ENCODE measurements at regions not wholly inside any gene's neighbourhood (a gene's known extent, or its start where the extent isn't known, plus 50 kb on each side); places are given as distances from the start of the nearest gene placed in this dataset.

DNA sequence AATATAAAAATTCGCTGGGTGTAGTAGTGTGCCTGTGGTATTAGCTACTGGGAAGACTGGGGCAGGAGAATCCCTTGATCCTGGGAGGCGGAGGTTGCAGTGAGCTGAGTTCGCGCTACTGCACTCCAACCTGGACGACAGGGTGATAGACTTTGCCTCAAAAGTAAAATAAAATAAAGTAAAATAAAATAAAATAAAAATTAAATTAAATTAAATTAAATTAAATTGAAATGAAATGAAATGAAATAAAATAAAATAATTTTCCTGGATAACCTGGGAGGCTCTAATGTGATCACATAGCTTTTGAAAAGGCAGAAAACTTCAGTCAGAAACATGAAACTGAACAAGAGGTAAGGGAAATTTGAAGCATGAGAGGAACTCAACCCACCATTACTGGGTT lies 818.4 kb upstream of the ATXN7L3B start:
- TF ChIP-seq, protein P1, sequence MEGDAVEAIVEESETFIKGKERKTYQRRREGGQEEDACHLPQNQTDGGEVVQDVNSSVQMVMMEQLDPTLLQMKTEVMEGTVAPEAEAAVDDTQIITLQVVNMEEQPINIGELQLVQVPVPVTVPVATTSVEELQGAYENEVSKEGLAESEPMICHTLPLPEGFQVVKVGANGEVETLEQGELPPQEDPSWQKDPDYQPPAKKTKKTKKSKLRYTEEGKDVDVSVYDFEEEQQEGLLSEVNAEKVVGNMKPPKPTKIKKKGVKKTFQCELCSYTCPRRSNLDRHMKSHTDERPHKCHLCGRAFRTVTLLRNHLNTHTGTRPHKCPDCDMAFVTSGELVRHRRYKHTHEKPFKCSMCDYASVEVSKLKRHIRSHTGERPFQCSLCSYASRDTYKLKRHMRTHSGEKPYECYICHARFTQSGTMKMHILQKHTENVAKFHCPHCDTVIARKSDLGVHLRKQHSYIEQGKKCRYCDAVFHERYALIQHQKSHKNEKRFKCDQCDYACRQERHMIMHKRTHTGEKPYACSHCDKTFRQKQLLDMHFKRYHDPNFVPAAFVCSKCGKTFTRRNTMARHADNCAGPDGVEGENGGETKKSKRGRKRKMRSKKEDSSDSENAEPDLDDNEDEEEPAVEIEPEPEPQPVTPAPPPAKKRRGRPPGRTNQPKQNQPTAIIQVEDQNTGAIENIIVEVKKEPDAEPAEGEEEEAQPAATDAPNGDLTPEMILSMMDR (IDR thresholded peaks at IDR 0.05; ENCODE audit: low read depth, low read length) = no peak
- DNase-seq (ENCODE audit: extremely low read depth, low read depth) = no peak

DNA sequence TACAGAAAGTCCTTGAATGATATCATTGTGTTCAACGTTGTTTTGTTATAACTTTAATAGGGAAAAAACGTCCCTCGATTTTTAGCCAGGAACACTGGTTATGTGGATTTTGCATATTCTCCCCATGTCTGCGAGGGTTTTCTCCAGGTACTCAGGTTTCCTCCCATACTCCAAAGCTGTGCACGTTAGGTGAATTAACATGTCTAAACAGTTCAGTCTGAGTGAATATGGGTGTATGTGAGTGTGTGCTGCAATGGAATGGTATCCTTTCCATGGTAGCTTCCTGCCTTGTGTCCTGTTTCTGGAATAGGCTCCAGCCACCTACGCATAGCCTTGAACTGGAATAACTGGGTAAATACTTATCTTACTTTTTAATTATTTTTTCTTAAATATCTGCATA lies 810.8 kb upstream of the ATXN7L3B start:
- TF ChIP-seq, protein P1 (IDR thresholded peaks at IDR 0.05; ENCODE audit: low read depth, low read length) = no peak
- DNase-seq (ENCODE audit: extremely low read depth, low read depth) = no peak

- DNase-seq (ENCODE audit: extremely low read depth, low read depth) = no peak
These were observed 806.0 kb upstream of the ATXN7L3B start for GRCh38 chr12:73731658-73732057.

GRCh38 chr12:73769337-73769736 lies 768.3 kb upstream of the ATXN7L3B start:
- TF ChIP-seq, protein P1 (IDR thresholded peaks at IDR 0.05; ENCODE audit: low read depth, low read length) = no peak
- no peak for DNase-seq (ENCODE audit: extremely low read depth, low read depth)

More at GRCh38 chr12:73731658-73732057, 806.0 kb upstream of the ATXN7L3B start:
- TF ChIP-seq, protein P1 (IDR thresholded peaks at IDR 0.05; ENCODE audit: low read depth, low read length) = no peak

DNA sequence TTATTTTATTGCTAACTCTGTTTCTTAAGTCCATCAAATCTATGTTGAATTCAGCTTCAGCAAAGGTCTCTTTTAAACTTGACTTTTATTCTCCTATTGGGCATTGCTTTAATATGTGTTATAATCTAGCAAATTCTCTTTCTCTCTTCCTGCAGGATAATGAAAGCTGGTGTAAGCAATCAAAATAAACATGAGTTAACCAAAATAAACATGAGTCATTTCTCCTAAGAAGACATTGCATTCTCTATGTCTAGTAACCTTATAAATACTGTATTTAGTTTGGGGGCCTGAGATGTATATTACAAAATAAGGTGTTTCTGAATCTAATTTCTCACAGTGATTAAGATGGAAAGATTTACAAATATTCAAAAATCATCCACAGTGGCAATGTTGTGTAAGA lies 739.1 kb upstream of the ATXN7L3B start:
- no peak for DNase-seq (ENCODE audit: extremely low read depth, low read depth)
- TF ChIP-seq, protein P1 (IDR thresholded peaks at IDR 0.05; ENCODE audit: low read depth, low read length) = no peak

GRCh38 chr12:73815072-73815645 lies 722.5 kb upstream of the ATXN7L3B start:
- DNase-seq (ENCODE audit: extremely low read depth, low read depth) = no peak
- TF ChIP-seq, protein P1 (IDR thresholded peaks at IDR 0.05; ENCODE audit: low read depth, low read length) = no peak

- TF ChIP-seq, protein P1 (IDR thresholded peaks at IDR 0.05; ENCODE audit: low read depth, low read length) = no peak
- no peak for DNase-seq (ENCODE audit: extremely low read depth, low read depth)
These were observed 720.5 kb upstream of the ATXN7L3B start for GRCh38 chr12:73817161-73817560.

Measured in AG09319 (cell line).